Heart left ventricle (tissue), 13 donors: ENCODE measurements at regions not wholly inside any gene's neighbourhood (a gene's known extent, or its start where the extent isn't known, plus 50 kb on each side); places are given as distances from the start of the nearest gene placed in this dataset.

Experiments used
- POLR2A ChIP-seq, 2 donors: fragments of 450-650 bp; IDR thresholded peaks; one replicate each; pipeline ENCODE4 v1.6.1; 2017; ENCODE audit warnings: antibody characterized with exemption in 2 of 2, mild to moderate bottlenecking in 2 of 2, moderate library complexity in 2 of 2
- TF ChIP-seq, protein P1 (sequence below), 12 donors: fragments of 200-600 bp; sonication (generic) in 4 of 12; IDR thresholded peaks; one replicate each; pipeline versions ENCODE4 v1.5.0 to v1.8.0; 2018 to 2022; ENCODE audit warnings: antibody characterized with exemption in 12 of 12, mild to moderate bottlenecking in 5 of 12
- donor health status: ischemic (EF 13 %, LVEDD 7.1; RV severe dilation, severe dysfunction).
- donor health status: DM: no; HTN: yes; CAD: no.
- donor health status: DM: no; HTN: no; CAD: no.
- donor health status: ischemic (EF 25% LVEDD 6.9; RV normal size, moderate dysfunction).
- donor health status: ischemic (EF 25% LVEDD 5.7; RV mildly dilated, moderate dysfunction).
- donor health status: ischemic (EF 35%, LVEDD 5.7; RV mildly dilated, moderate dysfunction).
- donor health status: nonischemic (EF 11% LVEDD 7.7; RV severe dilation, severe dysfunction).
- donor health status: DM: yes; HTN: yes; CAD: no.
- donor health status: PGD.
- donor health status: ischemic (EF 29% LVEDD 5.4; RV normal size, mild dysfunction).
- donor health status: nonischemic (EF 23%, LVEDD 6.1; RV moderate dilation, normal function).

DNA sequence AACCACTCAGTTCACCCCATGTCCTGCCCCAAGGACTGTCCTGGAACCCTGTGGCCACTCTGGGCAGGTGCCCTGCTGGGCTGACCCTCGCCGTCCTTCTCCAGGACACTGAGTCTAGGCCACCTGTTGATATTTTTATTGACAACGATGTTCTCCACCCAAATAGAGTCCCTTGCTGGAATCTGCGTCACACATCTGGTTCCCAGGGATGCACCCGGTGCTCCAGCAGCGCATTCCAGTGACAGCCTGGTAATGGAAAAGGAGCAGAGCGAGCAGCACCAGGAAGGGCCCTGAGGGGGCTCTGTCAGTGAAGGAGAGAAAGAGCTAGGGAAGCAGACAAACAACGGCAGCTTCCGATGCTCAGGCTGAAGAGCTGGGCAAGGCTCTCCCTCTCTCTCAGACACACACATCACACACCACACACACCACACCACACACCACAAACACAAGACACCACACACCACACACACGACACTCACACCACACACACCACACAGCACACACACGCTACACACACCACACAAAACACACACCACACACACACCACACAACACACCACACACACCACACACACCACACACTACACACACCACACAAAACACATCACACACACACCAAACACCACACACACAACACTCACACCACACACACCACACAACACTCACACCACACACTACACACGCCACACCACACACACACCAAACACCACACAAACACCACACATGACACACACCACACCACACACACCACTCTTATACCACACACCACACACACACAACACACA, 117.9 kb upstream of the THBS2 start:
- TF ChIP-seq, protein P1, sequence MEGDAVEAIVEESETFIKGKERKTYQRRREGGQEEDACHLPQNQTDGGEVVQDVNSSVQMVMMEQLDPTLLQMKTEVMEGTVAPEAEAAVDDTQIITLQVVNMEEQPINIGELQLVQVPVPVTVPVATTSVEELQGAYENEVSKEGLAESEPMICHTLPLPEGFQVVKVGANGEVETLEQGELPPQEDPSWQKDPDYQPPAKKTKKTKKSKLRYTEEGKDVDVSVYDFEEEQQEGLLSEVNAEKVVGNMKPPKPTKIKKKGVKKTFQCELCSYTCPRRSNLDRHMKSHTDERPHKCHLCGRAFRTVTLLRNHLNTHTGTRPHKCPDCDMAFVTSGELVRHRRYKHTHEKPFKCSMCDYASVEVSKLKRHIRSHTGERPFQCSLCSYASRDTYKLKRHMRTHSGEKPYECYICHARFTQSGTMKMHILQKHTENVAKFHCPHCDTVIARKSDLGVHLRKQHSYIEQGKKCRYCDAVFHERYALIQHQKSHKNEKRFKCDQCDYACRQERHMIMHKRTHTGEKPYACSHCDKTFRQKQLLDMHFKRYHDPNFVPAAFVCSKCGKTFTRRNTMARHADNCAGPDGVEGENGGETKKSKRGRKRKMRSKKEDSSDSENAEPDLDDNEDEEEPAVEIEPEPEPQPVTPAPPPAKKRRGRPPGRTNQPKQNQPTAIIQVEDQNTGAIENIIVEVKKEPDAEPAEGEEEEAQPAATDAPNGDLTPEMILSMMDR (IDR thresholded peaks at IDR 0.05), result no peak
- no peak for TF ChIP-seq POLR2A (IDR thresholded peaks at IDR 0.05)
